ENCODE measurements at regions not wholly inside any gene's neighbourhood (a gene's known extent, or its start where the extent isn't known, plus 50 kb on each side); places are given as distances from the start of the nearest gene placed in this dataset.

DNA sequence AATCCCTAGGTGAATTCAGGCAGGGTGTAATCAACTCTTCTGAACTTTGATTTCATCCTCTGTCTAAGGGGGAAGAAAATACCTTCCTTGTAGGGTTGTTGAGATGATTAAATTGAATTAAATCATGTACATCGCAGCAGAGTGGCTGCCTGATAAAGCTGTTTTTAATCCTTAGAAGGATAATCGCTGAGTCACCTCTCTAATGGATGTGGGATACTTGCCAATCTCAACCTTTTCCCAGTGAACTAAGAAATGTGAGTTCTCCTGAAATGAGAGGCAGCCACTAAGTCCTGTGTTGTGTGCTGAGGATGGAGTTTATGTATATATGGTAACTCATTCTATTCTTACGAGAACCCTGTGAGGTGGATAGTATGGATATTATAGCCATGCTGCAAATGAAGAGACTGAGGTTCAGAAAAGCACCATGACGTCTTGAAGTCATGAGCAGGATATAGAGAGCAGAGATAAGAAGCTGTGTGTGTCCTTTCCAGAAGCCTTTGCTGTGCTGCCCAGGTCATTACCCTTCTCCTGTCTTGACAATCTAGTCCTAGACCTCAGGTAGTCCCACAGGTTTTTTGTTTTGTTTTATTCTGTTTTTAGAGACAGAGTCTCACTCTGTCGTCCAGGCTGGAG, 93.3 kb downstream of the HNRNPLL start:
- TF ChIP-seq, protein P1, sequence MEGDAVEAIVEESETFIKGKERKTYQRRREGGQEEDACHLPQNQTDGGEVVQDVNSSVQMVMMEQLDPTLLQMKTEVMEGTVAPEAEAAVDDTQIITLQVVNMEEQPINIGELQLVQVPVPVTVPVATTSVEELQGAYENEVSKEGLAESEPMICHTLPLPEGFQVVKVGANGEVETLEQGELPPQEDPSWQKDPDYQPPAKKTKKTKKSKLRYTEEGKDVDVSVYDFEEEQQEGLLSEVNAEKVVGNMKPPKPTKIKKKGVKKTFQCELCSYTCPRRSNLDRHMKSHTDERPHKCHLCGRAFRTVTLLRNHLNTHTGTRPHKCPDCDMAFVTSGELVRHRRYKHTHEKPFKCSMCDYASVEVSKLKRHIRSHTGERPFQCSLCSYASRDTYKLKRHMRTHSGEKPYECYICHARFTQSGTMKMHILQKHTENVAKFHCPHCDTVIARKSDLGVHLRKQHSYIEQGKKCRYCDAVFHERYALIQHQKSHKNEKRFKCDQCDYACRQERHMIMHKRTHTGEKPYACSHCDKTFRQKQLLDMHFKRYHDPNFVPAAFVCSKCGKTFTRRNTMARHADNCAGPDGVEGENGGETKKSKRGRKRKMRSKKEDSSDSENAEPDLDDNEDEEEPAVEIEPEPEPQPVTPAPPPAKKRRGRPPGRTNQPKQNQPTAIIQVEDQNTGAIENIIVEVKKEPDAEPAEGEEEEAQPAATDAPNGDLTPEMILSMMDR (IDR thresholded peaks at IDR 0.05): no peak
- no peak for TF ChIP-seq POLR2AphosphoS5 (IDR thresholded peaks at IDR 0.05)
- TF ChIP-seq POLR2A (IDR thresholded peaks at IDR 0.05): no peak
- TF ChIP-seq EP300 (IDR thresholded peaks at IDR 0.05): no peak

All from sigmoid colon (tissue), 4 donors.